Large intestine (tissue), 3 donors: ENCODE measurements at regions not wholly inside any gene's neighbourhood (a gene's known extent, or its start where the extent isn't known, plus 50 kb on each side); places are given as distances from the start of the nearest gene placed in this dataset.

Experiments used
- DNase-seq, 2 donors: peaks; one replicate each; pipeline versions ENCODE4 v3.0.0 to v3.0.0-alpha.2; 2013
- H3K27ac ChIP-seq: one replicate; pipeline ENCODE4 v1.5.1; 2013; ENCODE audit warnings: low read length
- H3K27me3 ChIP-seq: 2 replicates; pipeline ENCODE4 v1.6.1; 2013; ENCODE audit warnings: low read length; ENCODE audit not compliant: control insufficient read depth, insufficient read depth
- H3K36me3 ChIP-seq: 2 replicates; pipeline ENCODE4 v1.6.1; 2013; ENCODE audit warnings: low read length; ENCODE audit not compliant: control insufficient read depth, insufficient read depth
- H3K4me1 ChIP-seq: one replicate; pipeline ENCODE4 v1.6.1; 2013; ENCODE audit warnings: low read length; ENCODE audit not compliant: control insufficient read depth, insufficient read depth
- H3K4me3 ChIP-seq: one replicate; pipeline ENCODE4 v1.5.1; 2013; ENCODE audit warnings: low read length
- H3K9me3 ChIP-seq: one replicate; pipeline ENCODE4 v1.6.1; 2013; ENCODE audit warnings: mild to moderate bottlenecking, low read depth, low read length, moderate library complexity; ENCODE audit not compliant: control insufficient read depth
- WGBS: methylation state at CpG from one replicate; pipeline ENCODE4 v1.1.5; 2013; ENCODE audit warnings: low lambda C conversion rate; ENCODE audit not compliant: insufficient coverage; 5-methylcytosine and 5-hydroxymethylcytosine counted together

DNA sequence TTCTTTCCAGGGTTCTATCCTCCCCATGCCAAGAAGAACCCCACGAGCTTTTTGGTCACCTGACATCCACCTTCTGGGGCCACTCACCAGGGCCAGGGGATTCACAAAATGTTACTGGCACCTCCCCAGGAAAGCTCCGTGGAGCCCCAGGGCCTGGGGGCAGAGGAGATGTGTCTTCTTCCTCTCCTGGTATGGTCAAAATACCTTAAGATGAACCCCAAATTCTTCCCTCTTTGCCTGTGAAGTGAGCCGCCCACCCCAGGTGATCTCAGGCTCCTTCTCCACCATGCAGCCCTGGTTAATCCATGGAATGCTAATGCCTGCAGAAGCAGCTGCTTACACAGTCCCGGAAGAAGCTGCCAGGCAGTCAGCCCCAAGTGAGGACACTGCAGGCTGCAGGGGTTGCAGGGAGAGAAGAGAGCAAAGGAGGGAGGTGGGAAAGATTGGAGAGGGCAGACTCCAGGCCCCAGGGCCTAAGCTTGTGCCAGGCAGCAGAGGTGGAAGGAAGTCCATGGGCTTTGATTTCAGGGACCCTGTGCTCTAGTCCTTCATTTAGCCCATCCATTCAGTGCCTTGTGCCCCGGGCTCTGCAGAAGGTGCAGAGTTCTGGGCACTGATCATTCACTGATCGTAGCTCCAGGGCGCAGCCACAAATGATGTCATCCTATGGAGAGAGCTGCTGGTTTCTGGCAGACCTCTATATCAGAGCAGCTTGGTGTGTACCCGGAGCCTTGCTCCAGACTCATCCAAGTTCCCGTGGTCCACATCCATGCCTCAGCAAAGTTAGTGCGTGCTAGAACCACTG is 127.9 kb upstream of the NECTIN1 start:
- DNase-seq: no peak
- H3K36me3 ChIP-seq: no peaks in the 10 kb centered on the region
- H3K27ac ChIP-seq: no peak overlapping the region
- H3K9me3 ChIP-seq: no peaks in the 10 kb centered on the region
- H3K27me3 ChIP-seq: no peaks in the 10 kb centered on the region
- WGBS: 100% methylated on average over 1 of the region's 10 CpGs
- H3K4me1 ChIP-seq: peaks cover 13% of the 10 kb centered on the region
- no peak overlapping the region for H3K4me3 ChIP-seq

GRCh38 chr11:119855066-119855465 is 126.1 kb upstream of the NECTIN1 start:
- no peaks in the 10 kb centered on the region for H3K36me3 ChIP-seq
- no peaks in the 10 kb centered on the region for H3K27me3 ChIP-seq
- peaks cover 13% of the 10 kb centered on the region for H3K4me1 ChIP-seq
- H3K27ac ChIP-seq: no peak overlapping the region
- H3K9me3 ChIP-seq: no peaks in the 10 kb centered on the region
- WGBS: 60% methylated on average over 1 of the region's 1 CpG
- no peak for DNase-seq
- H3K4me3 ChIP-seq: no peak overlapping the region

DNA sequence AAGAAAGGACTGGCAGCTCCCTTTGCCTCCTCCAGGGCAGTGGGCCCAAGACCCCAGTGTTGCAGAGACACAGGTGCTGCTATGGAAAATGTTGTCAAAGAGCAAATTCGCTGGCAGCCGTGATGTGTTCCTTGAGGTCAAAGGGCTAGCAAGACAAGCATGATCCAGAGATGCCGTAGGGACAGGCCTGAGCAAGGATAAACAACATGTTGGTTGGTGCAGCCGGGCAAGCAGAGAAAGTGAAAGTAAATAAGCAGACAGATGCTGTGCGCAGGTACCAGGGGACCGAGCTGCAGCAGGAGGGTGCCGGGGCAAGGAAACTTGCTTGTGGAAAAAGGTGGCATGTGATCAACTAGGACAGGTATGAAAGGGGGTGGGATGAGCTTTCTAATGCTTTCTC is 125.5 kb upstream of the NECTIN1 start:
- 18% methylated on average over 2 of the region's 7 CpGs for WGBS
- peak in 1 of 2 donors; percentile 61 for DNase-seq
- Histone ChIP-seq H3K27ac (no peak overlapping the region), H3K4me1 (peaks cover 13% of the 10 kb centered on the region), H3K27me3 (no peaks in the 10 kb centered on the region), H3K4me3 (no peak overlapping the region), H3K36me3 (no peaks in the 10 kb centered on the region), H3K9me3 (no peaks in the 10 kb centered on the region)

DNA sequence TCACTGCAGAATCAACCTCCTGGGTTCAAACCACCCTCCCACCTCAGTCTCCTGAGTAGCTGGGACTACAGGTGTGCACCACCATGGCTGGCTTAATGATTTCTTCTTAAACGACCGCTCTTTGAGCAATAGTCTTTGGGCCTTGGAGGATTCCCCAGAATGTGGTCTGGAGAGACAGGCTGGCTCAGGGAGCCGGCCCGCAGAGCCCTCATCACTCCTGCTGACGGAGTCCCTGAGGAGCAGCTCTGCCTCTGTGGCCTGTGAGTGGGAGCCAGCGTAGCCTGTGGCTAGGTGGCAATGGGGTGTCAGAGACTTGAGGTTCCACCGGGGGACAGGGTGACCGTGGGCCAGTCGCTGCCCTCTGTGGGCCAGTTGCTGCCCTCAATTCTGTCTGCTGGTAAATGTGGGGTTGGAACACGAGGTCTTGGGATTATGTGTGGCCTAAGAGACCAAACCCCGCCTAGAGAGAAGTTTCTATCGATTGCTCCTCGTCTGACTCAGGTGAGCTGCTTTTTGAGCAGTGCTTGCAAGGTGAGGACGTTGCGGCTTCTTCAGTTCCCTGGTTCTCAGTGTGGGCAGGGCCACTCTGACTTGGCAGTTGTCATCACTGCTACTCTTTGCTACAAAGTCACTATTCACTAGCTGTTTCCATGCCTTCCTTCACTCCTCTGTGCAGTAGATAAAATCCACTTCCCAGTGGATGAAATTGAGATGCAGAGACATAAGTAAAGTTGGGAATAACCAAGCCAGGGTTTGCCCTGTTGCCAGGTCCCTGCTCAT is 124.8 kb upstream of the NECTIN1 start:
- WGBS: no CpG with 5 or more reads among the region's 15 CpGs
- Histone ChIP-seq H3K27ac (no peak overlapping the region), H3K4me1 (peaks cover 15% of the 10 kb centered on the region), H3K9me3 (no peaks in the 10 kb centered on the region), H3K36me3 (no peaks in the 10 kb centered on the region), H3K4me3 (no peak overlapping the region), H3K27me3 (no peaks in the 10 kb centered on the region)
- DNase-seq: no peak

DNA sequence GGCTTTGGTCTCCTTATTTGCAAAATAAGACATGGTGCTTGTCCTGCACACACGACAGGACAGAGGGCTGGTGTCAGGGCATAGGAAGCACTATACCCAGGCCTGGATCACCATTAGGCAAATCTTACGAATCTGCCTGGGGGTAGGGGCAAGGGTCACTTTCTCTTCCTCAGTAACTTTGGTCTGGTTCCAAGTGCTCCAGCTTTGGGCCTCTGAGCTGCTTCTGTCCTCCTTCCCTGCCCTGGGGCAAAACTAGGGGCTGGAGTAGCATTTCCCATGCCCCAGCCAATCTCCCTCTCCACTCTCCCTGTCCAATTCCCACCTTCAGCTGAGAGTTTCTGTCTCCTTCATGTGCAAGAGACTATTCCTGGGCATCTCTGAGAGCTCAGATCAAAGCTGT is 123.7 kb upstream of the NECTIN1 start:
- H3K27me3 ChIP-seq: no peaks in the 10 kb centered on the region
- H3K27ac ChIP-seq: no peak overlapping the region
- H3K9me3 ChIP-seq: no peaks in the 10 kb centered on the region
- no CpG with 5 or more reads among the region's 2 CpGs for WGBS
- H3K4me3 ChIP-seq: no peak overlapping the region
- DNase-seq: no peak
- H3K4me1 ChIP-seq: peaks cover 11% of the 10 kb centered on the region
- H3K36me3 ChIP-seq: no peaks in the 10 kb centered on the region

DNA sequence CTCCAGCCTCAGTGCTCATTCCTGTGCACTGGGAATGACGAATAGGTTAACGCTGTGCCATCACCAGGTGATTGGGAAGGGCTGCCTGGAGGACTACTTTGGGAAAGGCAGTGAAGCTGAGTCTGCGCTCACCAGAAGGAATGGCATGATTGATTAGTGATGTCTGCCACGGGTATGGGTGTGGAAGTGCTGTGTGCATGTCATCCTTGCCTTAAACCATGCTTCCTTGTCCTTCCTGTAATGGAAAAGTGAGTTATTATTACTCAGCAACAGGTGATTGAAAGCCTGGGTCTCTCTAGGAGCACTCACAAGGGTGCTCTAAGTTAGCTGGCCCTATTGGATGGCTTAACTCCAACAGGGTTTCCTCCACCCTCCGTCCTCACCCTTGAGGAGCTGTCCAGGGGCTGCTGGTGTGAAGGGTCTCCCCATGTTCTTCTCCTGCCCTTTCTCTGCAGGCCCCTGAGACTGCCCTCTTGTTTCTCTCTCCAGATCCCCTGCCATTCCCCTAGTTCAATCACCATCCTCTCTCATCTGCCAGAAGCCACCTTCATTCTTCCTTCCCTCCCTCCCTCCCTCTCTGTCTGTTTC is 121.9 kb upstream of the NECTIN1 start:
- peaks cover 11% of the 10 kb centered on the region for H3K4me1 ChIP-seq
- H3K27ac ChIP-seq: no peak overlapping the region
- H3K9me3 ChIP-seq: no peaks in the 10 kb centered on the region
- H3K36me3 ChIP-seq: no peaks in the 10 kb centered on the region
- 100% methylated on average over 1 of the region's 5 CpGs for WGBS
- no peak for DNase-seq
- H3K4me3 ChIP-seq: no peak overlapping the region
- H3K27me3 ChIP-seq: no peaks in the 10 kb centered on the region

- no peaks in the 10 kb centered on the region for H3K36me3 ChIP-seq
- no peak overlapping the region for H3K4me3 ChIP-seq
- H3K4me1 ChIP-seq: peaks cover 15% of the 10 kb centered on the region
- no peak for DNase-seq
- no peak overlapping the region for H3K27ac ChIP-seq
- H3K27me3 ChIP-seq: no peaks in the 10 kb centered on the region
- no peaks in the 10 kb centered on the region for H3K9me3 ChIP-seq
- no CpG with 5 or more reads among the region's 1 CpG for WGBS
Measured at GRCh38 chr11:119849872-119850271, 120.9 kb upstream of the NECTIN1 start.

- DNase-seq: peak in 1 of 2 donors; percentile 24
- Histone ChIP-seq H3K9me3 (no peaks in the 10 kb centered on the region), H3K27me3 (no peaks in the 10 kb centered on the region), H3K27ac (no peak overlapping the region), H3K4me3 (no peak overlapping the region), H3K36me3 (no peaks in the 10 kb centered on the region), H3K4me1 (peaks cover 15% of the 10 kb centered on the region)
- WGBS: no CpG with 5 or more reads among the region's 4 CpGs
Measured at GRCh38 chr11:119847853-119848252, 118.9 kb upstream of the NECTIN1 start.

DNA sequence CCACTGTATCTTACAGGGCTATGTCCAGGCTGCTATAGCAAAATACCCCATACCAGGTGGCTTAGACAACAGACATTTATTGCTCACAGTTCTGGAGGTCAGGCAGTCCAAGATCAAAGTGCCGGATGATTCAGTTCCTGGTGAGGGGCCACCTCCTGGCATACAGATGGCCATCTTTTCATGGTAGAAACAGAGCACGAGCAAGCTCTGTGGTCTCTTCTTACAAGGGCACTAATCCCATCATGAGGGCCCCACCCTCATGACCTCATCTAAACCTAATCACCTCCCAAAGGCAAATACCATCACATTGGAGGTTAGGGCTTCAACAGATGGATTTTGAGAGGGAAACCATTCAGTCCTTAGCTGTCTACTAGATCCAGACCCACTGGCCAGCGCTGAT is 117.4 kb upstream of the NECTIN1 start:
- DNase-seq: no peak
- no CpG with 5 or more reads among the region's 3 CpGs for WGBS
- H3K4me1 ChIP-seq: peaks cover 12% of the 10 kb centered on the region
- no peaks in the 10 kb centered on the region for H3K36me3 ChIP-seq
- H3K9me3 ChIP-seq: no peaks in the 10 kb centered on the region
- H3K4me3 ChIP-seq: no peak overlapping the region
- no peaks in the 10 kb centered on the region for H3K27me3 ChIP-seq
- no peak overlapping the region for H3K27ac ChIP-seq

GRCh38 chr11:119845756-119846155 is 116.8 kb upstream of the NECTIN1 start:
- no peaks in the 10 kb centered on the region for H3K36me3 ChIP-seq
- H3K27ac ChIP-seq: no peak overlapping the region
- H3K4me1 ChIP-seq: peaks cover 12% of the 10 kb centered on the region
- H3K4me3 ChIP-seq: no peak overlapping the region
- WGBS: no CpG with 5 or more reads among the region's 4 CpGs
- DNase-seq: no peak
- no peaks in the 10 kb centered on the region for H3K27me3 ChIP-seq
- no peaks in the 10 kb centered on the region for H3K9me3 ChIP-seq
